AG20443 (cell line): ENCODE measurements at regions not wholly inside any gene's neighbourhood (a gene's known extent, or its start where the extent isn't known, plus 50 kb on each side); places are given as distances from the start of the nearest gene placed in this dataset.

ENCODE experiments used
- DNase-seq: peaks from one replicate; pipeline ENCODE4 v3.0.0; 2012; ENCODE audit warnings: low spot score, mixed read lengths

- no peak for DNase-seq
These were observed 121.2 kb upstream of the PLEKHG7 start for GRCh38 chr12:92581604-92582003.

GRCh38 chr12:92574911-92575570 is 127.7 kb upstream of the PLEKHG7 start:
- no peak for DNase-seq

- peak; percentile 11 for DNase-seq
These were observed 128.6 kb upstream of the PLEKHG7 start for GRCh38 chr12:92574051-92574783.

- DNase-seq: no peak
These were observed 129.7 kb upstream of the PLEKHG7 start for GRCh38 chr12:92573104-92573503.

- DNase-seq: no peak
These were observed 130.8 kb upstream of the PLEKHG7 start for GRCh38 chr12:92571844-92572543.

- DNase-seq: no peak
These were observed 131.6 kb upstream of the PLEKHG7 start for GRCh38 chr12:92571169-92571568.

- DNase-seq: peak; percentile 65
These were observed 132.6 kb upstream of the PLEKHG7 start for GRCh38 chr12:92570056-92570753.

GRCh38 chr12:92568691-92569090 is 134.1 kb upstream of the PLEKHG7 start:
- DNase-seq: no peak

- no peak for DNase-seq
These were observed 136.3 kb upstream of the PLEKHG7 start for GRCh38 chr12:92566448-92567019.

- no peak for DNase-seq
These were observed 139.0 kb upstream of the PLEKHG7 start for GRCh38 chr12:92563819-92564218.

GRCh38 chr12:92562063-92562734 is 140.6 kb upstream of the PLEKHG7 start:
- no peak for DNase-seq

GRCh38 chr12:92561543-92561899 is 141.3 kb upstream of the PLEKHG7 start:
- DNase-seq: peak; percentile 67

- no peak for DNase-seq
These were observed 141.9 kb upstream of the PLEKHG7 start for GRCh38 chr12:92560713-92561542.

GRCh38 chr12:92558806-92559205 is 144.0 kb upstream of the PLEKHG7 start:
- DNase-seq: no peak

GRCh38 chr12:92558215-92558773 is 144.5 kb upstream of the PLEKHG7 start:
- no peak for DNase-seq

GRCh38 chr12:92557422-92557724 is 145.4 kb upstream of the PLEKHG7 start:
- no peak for DNase-seq

- DNase-seq: no peak
These were observed 146.0 kb upstream of the PLEKHG7 start for GRCh38 chr12:92556637-92557421.

GRCh38 chr12:92556141-92556540 is 146.6 kb upstream of the PLEKHG7 start:
- DNase-seq: no peak

- DNase-seq: no peak
These were observed 148.4 kb upstream of the PLEKHG7 start for GRCh38 chr12:92554158-92555073.
